ENCODE measurements at regions not wholly inside any gene's neighbourhood (a gene's known extent, or its start where the extent isn't known, plus 50 kb on each side); places are given as distances from the start of the nearest gene placed in this dataset.
"Not testable (repeated sequence)": the region's sequence is repeated elsewhere in the genome, so short reads cannot be mapped to it uniquely, and the experiment has no call there.

- no peak for DNase-seq (ENCODE audit: low spot score)
Observed at GRCh38 chr2:63696496-63696895, 107.7 kb downstream of the MDH1 start.

GRCh38 chr2:63697160-63697559, 108.4 kb downstream of the MDH1 start:
- DNase-seq (ENCODE audit: low spot score) = no peak

- peak; percentile 73 for DNase-seq (ENCODE audit: low spot score)
Observed at GRCh38 chr2:63698786-63699548, 110.2 kb downstream of the MDH1 start.

- DNase-seq (ENCODE audit: low spot score) = peak; percentile 14
Observed at GRCh38 chr2:63699549-63699839, 110.7 kb downstream of the MDH1 start.

GRCh38 chr2:63700271-63700670, 111.5 kb downstream of the MDH1 start:
- DNase-seq (ENCODE audit: low spot score) = no peak

GRCh38 chr2:63701406-63701805, 112.6 kb downstream of the MDH1 start:
- no peak for DNase-seq (ENCODE audit: low spot score)

GRCh38 chr2:63706084-63706483, 117.3 kb downstream of the MDH1 start:
- DNase-seq (ENCODE audit: low spot score) = not testable (repeated sequence)

GRCh38 chr2:63710732-63711131, 122.0 kb downstream of the MDH1 start:
- no peak for DNase-seq (ENCODE audit: low spot score)

GRCh38 chr2:63712748-63713147, 124.0 kb downstream of the MDH1 start:
- DNase-seq (ENCODE audit: low spot score) = no peak

- DNase-seq (ENCODE audit: low spot score) = no peak
Observed at GRCh38 chr2:63716146-63716545, 125.5 kb upstream of the UGP2 start.

GRCh38 chr2:63719052-63719451, 122.6 kb upstream of the UGP2 start:
- no peak for DNase-seq (ENCODE audit: low spot score)

- DNase-seq (ENCODE audit: low spot score) = no peak
Observed at GRCh38 chr2:63721082-63721424, 120.6 kb upstream of the UGP2 start.

GRCh38 chr2:63722284-63722683, 119.4 kb upstream of the UGP2 start:
- DNase-seq (ENCODE audit: low spot score) = not testable (repeated sequence)

- no peak for DNase-seq (ENCODE audit: low spot score)
Observed at GRCh38 chr2:63723709-63724108, 118.0 kb upstream of the UGP2 start.

GRCh38 chr2:63725212-63725611, 116.5 kb upstream of the UGP2 start:
- DNase-seq (ENCODE audit: low spot score) = not testable (repeated sequence)

GRCh38 chr2:63729362-63729761, 112.3 kb upstream of the UGP2 start:
- no peak for DNase-seq (ENCODE audit: low spot score)

GRCh38 chr2:63729831-63730230, 111.9 kb upstream of the UGP2 start:
- DNase-seq (ENCODE audit: low spot score) = no peak

GRCh38 chr2:63734510-63734909, 107.2 kb upstream of the UGP2 start:
- DNase-seq (ENCODE audit: low spot score) = no peak

GRCh38 chr2:63735263-63735662, 106.4 kb upstream of the UGP2 start:
- no peak for DNase-seq (ENCODE audit: low spot score)

GRCh38 chr2:63735931-63736330, 105.8 kb upstream of the UGP2 start:
- DNase-seq (ENCODE audit: low spot score) = no peak

- DNase-seq (ENCODE audit: low spot score) = peak; percentile 23
Observed at GRCh38 chr2:63736354-63736753, 105.3 kb upstream of the UGP2 start.

GRCh38 chr2:63737081-63737751, 104.5 kb upstream of the UGP2 start:
- DNase-seq (ENCODE audit: low spot score) = no peak

GRCh38 chr2:63738019-63738418, 103.7 kb upstream of the UGP2 start:
- no peak for DNase-seq (ENCODE audit: low spot score)

- not testable (repeated sequence) for DNase-seq (ENCODE audit: low spot score)
Observed at GRCh38 chr2:63739180-63739579, 102.5 kb upstream of the UGP2 start.

Measured in hepatic stellate cell (primary cell).